ENCODE measurements at regions not wholly inside any gene's neighbourhood (a gene's known extent, or its start where the extent isn't known, plus 50 kb on each side); places are given as distances from the start of the nearest gene placed in this dataset.

DNA sequence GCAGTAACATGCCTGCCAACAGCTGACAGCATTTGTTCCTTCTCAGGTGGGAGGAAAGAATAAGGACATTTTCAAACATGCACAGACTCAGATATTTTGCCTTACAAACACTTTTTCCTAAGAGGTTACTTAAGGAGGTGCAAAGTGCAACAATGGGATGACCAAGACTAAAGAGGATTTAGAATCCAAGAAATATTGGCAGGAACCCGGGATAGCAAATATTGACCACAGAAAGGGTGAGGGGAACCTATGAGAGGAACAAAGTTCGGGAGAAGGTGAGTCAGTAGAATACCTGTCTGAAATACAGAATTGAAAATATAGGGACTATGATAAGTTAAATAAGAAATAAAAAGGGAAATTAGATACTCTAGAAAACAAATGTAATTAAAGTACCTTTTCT, 321.9 kb upstream of the EMCN start:
- TF ChIP-seq, protein P1, sequence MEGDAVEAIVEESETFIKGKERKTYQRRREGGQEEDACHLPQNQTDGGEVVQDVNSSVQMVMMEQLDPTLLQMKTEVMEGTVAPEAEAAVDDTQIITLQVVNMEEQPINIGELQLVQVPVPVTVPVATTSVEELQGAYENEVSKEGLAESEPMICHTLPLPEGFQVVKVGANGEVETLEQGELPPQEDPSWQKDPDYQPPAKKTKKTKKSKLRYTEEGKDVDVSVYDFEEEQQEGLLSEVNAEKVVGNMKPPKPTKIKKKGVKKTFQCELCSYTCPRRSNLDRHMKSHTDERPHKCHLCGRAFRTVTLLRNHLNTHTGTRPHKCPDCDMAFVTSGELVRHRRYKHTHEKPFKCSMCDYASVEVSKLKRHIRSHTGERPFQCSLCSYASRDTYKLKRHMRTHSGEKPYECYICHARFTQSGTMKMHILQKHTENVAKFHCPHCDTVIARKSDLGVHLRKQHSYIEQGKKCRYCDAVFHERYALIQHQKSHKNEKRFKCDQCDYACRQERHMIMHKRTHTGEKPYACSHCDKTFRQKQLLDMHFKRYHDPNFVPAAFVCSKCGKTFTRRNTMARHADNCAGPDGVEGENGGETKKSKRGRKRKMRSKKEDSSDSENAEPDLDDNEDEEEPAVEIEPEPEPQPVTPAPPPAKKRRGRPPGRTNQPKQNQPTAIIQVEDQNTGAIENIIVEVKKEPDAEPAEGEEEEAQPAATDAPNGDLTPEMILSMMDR (IDR thresholded peaks at IDR 0.05): no peak
- TF ChIP-seq POLR2A (IDR thresholded peaks at IDR 0.05): no peak
